T-helper 9 cell (primary cell): ENCODE measurements at regions not wholly inside any gene's neighbourhood (a gene's known extent, or its start where the extent isn't known, plus 50 kb on each side); places are given as distances from the start of the nearest gene placed in this dataset.
"Not testable (repeated sequence)": the region's sequence is repeated elsewhere in the genome, so short reads cannot be mapped to it uniquely, and the experiment has no call there.

Experiments
- DNase-seq: peaks from one replicate; pipeline ENCODE4 v3.0.0-alpha.2; 2020

DNA sequence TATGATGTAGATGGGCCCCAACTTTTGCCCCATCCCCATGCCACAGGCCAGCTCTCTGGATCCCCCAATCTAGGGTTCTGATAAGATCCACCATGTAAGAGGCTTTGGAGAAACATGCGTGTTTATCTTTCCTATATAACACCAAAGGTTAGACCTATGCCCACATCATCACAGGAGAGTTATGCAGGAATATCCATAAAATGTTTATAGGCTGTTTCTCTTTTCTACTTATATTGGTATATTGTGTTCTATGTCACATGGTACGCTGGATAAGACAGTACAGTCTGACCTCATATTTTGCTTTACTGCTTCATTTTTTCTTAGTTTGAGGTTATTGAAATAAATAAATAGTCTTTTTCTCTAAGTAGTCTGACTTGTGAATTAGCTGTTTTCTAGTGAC lies 1013.9 kb upstream of the GYPC start:
- no peak for DNase-seq

- DNase-seq: no peak
Observed at GRCh38 chr2:125643128-125643527, 1012.8 kb upstream of the GYPC start.

- no peak for DNase-seq
Observed at GRCh38 chr2:125643585-125643984, 1012.4 kb upstream of the GYPC start.

DNA sequence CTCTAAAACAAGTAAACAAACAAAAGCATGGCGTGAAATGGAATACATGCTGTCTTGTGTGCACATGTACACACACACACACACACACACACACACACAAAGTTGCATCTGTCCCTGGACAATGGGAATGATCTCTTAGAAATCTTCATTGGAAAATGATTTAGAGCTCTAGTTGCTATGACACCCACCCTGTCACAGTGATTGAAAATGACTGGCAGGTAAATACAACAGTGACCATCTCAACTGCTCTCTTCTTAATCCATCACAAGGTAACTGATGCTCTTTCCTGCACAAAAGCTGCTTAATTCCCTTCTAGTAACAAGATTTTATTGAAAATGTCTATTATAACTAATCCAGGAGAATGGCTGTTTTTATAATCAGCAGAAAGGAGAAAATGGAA lies 1011.7 kb upstream of the GYPC start:
- no peak for DNase-seq

GRCh38 chr2:125652280-125652679 lies 1003.7 kb upstream of the GYPC start:
- DNase-seq: no peak

DNA sequence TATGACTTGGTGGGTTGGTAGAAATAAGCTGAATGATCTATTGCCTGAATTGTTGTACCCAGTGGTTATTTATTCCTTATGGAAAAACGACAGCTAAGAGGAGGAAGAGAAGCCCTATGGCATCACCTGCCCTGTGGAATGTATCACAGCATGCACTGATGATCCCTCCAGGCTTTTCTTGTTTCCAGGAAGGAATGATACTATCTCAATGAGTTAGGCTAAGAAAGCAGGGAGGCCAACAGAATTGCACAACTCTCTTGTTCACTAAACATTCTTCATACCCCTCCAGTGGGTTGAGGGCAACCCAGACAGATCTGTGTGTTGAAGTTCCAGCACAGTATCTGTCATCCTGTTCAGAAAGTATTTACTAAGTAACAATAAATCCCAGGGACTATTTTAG lies 1001.7 kb upstream of the GYPC start:
- DNase-seq: no peak

DNA sequence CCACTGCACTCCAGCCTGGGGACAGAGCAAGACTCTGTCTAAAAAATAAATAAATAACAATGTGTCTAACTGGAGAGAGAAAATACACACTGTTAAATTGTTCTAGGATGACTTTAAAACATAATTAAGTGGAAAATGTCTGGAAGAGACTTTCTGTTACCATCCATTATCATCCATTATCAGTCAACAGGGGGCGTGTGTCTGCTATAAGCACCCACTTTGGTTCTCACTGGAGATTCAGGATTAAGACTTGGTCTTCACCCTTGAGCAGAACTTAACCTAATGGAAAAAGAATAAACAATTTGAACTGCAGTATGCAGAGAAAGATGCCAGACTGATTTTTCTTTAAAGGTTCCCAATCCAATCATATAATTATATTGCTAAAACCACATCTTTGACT lies 999.8 kb upstream of the GYPC start:
- DNase-seq: no peak

DNA sequence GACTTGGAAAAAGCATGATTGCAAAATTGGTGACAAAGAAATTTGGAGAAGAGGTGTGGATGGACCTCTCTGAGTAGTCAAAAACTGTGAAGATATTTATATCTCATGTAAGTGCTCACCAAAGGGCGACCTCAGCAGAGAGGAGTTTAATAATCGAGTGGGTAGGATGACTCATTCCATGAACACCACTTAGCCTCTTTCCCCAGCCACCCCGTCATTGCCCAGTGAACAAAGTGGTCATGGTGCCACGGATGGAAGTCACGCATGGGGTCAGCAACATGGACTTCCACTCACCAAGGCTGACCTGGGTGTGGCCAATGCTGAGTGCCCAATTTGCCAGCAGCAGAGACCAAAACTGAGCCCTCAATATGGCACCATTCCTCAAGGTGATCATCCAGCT lies 997.4 kb upstream of the GYPC start:
- no peak for DNase-seq

- DNase-seq: not testable (repeated sequence)
Observed at GRCh38 chr2:125660369-125660768, 995.6 kb upstream of the GYPC start.

DNA sequence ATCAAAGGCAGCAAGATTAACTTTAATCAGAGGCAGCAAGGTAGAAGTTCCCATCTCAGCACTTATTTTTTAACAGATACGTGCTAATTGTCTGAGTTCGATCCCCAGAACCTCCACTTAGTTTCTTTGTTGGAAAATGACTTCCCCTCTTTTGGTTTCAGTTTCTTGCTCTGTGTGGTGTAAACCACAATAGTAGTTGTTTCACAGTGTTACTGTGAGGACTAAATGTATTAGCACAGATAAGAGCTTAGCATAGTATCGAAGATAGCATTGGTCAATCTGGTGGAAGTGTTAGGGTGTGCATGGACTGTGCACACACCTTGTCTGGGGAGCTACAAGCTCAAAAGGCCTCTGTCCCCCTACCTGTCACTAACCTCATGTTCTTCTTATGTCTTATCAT lies 988.3 kb upstream of the GYPC start:
- DNase-seq: no peak

DNA sequence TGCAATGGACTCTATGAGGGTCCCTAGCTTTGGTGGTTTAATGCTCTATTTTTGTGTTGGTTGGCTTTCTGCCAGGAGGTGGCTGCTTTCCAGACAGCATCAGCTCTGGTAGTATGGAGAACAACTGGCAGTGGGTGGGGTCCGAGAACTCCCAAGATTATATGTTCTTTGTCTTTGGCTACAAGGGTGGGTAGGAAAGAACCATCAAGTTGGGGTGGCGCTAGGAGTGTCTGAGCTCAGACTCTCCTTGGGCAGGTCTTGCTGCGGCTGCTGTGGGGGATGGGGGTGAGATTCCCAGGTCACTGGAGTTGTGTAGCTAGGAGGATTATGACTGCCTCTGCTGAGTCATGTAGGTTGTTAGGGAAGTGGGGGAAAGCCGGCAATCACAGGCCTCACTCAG lies 976.1 kb upstream of the GYPC start:
- no peak for DNase-seq

DNA sequence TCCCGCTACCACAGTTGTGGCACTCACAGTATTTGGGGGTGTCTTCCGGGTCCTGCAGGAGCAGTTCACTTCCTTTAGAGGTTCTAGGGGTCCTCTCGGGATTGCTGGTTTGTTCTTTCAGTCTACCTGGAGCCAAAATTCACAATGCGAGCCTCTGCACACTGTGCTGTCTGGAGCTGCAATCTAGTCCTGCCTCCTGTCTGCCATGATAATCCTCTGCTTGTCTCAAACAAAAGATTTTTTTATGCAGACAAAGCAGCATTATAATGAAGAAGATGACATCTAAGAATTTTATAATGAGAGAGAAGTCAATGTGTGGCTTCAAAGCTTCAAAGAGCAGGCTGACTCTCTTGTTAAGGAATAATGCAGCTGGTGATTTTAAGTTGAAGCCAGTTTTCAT lies 975.1 kb upstream of the GYPC start:
- no peak for DNase-seq

- no peak for DNase-seq
Observed at GRCh38 chr2:125681576-125681975, 974.4 kb upstream of the GYPC start.

DNA sequence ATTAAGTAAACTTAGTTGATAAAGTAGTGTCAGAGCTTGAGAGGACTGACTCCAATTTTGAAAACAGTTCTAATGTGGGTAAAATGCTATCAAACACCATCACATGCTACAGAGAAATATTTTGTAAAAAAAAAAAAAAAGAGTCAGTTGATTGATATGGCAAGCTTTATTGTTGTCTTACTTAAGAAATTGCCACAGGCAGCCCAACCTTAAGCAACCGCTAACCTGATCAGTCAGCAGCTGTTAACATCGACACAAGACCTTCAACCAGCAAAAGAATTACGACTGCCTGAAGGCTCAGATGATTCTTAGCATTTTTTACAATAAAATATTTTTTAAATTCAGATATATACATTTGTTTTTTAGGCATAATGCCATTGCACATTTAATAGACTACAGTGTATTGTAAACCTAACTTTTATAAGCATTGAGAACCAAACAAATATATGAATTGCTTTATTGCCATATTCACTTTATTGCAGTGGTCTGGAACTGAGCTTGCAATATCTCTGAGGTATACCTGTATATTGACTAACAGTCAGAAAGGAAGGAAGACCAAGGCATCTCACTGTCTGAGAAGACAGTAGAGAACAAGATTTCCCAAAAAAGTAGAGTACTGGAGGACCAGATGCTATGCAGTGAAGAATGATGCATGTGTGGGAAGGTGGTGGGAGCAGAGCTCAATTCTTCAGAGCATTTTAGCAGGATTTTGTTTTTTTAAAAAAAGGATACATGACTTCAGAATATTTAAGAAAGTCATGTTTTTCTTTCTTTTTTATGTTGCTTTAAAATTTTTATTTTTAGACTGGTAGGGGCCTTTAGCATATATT lies 973.8 kb upstream of the GYPC start:
- no peak for DNase-seq

DNA sequence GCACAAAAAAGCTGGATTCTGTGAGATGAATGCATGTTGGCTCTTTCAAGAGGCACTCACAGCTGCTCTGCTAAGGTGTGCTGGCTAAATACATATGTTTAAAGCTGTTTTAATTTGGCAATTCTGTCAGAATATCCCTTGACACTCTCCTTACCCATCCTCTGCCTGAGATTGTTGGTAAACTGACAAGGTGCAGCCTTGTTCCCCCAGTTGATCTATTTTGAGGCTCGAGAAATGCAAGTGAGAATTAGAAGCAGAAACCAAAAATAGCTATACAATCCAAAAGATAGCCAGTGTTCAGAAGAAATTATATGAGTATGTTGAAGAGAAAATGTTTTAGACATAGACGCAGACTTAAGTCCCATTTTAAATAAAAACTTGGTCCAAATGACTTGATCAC lies 971.7 kb upstream of the GYPC start:
- no peak for DNase-seq

DNA sequence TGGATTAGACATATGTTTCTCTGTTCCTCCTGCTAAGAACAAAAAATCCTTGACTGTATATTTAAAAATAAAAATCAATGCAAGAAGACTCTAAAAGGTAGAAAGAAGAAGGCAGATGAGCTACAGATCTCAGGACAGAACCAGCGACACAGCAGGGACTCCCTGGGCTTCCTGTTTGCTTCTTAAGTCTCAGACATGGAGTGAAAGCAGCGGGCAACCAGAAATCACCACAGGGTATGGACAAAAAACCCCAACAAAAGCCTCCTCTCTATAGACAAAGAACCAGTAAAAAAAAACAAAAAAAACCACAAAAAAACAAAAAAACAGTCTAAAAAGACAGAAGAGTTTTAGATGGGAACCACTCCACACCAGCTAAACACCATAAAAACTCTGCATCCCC lies 971.0 kb upstream of the GYPC start:
- DNase-seq: no peak

DNA sequence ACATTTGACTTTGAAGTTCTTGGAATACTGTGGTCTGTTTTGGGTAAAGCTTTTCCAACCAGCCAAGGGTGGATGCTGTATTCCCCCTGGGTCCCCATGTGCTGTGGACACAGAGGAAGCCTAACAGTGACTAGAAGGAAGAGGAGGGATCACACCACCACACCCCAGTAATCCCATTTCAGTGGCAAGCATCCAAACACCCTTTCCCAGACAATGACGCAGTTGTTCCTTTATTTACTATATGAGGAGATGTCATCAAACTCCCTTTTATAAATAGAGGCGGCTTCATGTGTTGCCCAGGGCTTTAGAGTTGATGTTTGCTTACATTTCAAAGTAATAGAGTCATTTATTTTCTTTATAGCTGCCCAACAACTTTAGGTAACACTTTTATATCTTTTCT lies 959.4 kb upstream of the GYPC start:
- DNase-seq: no peak

GRCh38 chr2:125698280-125698679 lies 957.7 kb upstream of the GYPC start:
- DNase-seq: no peak

GRCh38 chr2:125701070-125701469 lies 954.9 kb upstream of the GYPC start:
- DNase-seq: no peak

GRCh38 chr2:125707611-125708010 lies 948.3 kb upstream of the GYPC start:
- DNase-seq: no peak

DNA sequence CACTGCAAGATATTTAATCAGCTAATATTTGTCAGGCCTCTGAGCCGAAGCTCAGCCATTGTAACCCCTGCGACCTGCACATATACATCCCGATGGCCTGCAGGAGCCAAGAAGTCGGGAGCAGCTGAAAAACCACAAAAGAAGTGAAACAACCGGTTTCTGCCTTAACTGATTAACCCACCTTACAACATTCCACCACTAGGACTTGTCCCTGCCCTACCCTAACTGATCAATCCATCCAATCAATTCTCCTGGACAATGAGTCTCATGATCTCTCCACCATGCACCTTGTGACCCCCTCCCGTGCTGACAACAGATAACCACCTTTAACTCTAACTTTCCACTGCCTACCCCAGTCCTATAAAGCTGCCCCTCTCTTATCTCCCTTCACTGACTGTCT lies 945.4 kb upstream of the GYPC start:
- DNase-seq: no peak

GRCh38 chr2:125711075-125711474 lies 944.9 kb upstream of the GYPC start:
- DNase-seq: no peak

- no peak for DNase-seq
Observed at GRCh38 chr2:125713533-125713932, 942.4 kb upstream of the GYPC start.

DNA sequence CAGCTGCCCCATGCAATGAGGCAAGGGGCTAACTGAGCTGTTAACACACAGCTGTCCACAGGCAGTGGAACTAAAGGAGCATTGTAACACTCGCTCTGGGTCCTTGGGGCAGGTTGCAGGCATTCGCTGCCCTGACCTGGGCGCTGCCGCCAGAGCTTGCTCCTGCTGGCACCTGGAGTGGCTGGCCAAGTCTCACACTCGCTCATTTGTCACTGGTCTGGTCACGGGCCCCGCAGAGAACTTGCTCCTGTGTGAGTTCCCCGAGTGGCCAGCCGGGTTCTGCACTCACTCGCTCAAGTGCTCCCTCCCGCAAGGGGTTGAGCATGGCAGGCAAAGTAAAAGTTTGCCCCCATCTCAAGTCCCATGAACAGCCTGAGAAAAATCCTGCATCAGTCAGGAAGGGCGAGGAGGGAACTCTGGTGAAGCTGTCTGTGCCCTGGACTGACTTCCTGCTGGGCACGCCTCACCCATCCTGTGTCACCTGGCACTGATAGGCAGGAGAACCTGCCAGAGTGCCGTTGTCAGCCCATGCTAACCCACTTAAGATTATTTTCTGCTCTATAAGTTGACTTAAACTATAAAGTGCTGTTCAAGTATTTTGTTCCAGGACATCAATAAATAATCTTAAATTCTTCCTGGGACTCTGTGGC lies 934.8 kb upstream of the GYPC start:
- no peak for DNase-seq

DNA sequence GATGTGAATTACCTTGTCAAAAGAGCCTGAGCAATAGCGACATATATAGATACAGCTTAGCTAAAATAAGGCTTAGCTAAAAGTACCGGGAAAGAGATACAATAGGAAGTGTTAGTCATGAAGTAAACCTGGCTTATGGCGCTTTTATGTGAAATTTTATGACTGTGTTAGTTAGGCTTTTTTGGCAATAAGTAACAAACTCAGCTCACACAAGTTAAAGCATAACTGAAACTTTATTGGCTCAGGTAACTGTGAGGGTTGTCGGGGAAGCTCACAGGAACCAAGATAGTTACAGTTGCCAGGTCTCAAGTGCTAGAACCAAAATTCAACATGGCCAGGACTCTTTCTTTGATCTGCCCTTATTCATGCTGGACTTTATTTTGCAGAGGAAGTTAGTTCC lies 925.0 kb upstream of the GYPC start:
- DNase-seq: no peak
